Left lobe of liver (tissue), 2 donors: ENCODE measurements at regions not wholly inside any gene's neighbourhood (a gene's known extent, or its start where the extent isn't known, plus 50 kb on each side); places are given as distances from the start of the nearest gene placed in this dataset.

Source experiments
- ATAC-seq: fragments of 200-7000 bp; cut with Tn5 transposase; one replicate; pipeline ENCODE4 v1.9.1; 2020; ENCODE audit warnings: mild to moderate bottlenecking, moderate library complexity
- DNase-seq: peaks from one replicate; pipeline ENCODE4 v3.0.0-alpha.2; 2020; ENCODE audit warnings: low spot score
- donor health status: DM: no; HTN: no; CAD: no; lungs with moderate emphysema.
- donor health status: DM: no; HTN: yes; CAD: no.

GRCh38 chr15:98380721-98381120 lies 267.6 kb upstream of the IGF1R start:
- ATAC-seq (no peak), DNase-seq (no peak)

DNA sequence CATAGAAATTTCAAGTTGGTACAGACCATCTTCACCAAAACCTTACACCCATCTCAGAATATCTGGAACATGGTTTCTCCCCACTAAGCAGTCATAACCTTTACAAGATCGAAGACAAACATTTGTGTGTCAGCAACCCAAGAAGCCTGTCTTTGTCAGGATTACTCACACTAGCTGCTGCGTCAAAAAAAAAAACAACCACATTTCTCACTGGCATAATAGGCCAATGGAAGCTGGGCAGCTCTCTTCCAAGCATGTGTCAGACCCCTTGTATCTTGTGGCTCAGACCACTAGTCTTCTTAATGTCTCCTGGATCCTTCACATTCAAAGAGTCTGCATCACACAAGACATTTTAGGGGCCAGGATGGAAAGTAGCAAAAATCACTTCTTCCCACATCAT lies 266.9 kb upstream of the IGF1R start:
- no peak for ATAC-seq
- no peak for DNase-seq

DNA sequence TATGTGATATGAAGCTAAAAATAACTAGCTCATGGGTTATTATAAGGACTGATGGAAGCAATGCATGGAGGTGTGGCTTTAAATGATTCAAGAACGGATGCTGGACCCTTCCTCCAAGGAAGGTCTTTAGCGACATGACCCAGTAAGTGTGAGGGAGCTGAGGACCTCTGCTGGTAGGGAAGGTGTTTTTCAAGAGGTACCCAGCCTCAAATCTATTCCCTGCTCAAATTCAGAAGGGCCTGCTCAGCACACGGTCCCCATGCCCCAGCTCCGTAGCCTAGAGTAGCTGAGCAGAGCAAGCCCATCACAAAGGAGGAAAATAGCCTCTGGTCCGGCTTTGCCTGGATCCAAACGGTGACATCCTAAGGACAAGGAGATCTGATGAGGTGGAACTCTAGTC lies 266.2 kb upstream of the IGF1R start:
- DNase-seq, result no peak
- no peak for ATAC-seq

DNA sequence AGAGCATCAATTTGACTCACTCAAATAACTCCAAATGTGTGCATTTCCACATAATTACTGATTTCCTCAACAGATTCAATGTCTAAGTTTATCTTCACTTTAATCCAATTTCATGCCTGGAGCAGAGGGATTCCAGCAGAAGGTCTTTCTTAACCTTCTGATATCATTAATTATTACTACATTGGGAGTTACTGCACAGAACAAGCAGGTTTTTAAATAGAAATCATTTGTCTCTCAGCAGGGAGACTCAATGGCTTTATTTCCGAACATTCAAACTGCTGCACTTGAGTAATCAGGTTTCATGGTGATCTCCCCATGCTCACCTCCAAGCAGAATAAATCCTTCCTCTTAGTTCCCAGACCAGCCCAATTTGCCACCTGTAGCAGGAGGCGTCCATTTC lies 264.8 kb upstream of the IGF1R start:
- DNase-seq (no peak), ATAC-seq (no peak)

DNA sequence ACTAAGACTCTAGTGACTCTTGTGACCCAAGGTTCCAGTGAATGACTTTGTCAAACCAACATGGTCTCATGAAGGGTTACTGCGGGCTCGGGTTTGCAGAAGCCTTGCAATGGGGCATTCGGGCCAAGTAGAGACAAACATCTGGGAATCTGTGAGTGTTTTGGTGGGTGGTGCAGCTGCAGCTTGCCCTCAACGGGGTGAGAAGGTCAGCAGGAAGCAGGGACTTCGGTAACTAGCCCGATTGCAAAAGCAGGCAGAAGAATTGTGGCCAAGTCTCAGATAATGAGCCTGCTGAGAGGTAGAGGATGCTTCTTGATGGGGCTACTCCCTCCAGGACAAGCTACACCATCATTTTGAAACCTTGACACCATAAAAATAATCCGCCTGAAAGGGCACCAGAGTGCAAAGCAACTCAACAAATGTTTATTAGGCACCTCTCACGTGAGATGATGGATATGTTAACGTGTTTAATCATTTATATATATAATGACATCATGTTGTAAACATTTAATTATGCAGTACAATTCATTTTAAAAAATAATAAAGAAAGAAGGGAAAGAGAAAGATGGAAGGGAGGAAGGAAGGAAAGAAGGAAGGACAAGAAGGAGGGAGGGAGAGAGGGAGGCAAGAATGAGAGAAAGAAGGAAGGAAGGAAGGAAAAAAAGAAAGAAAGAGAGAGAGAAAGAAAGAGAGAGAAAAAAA lies 263.9 kb upstream of the IGF1R start:
- no peak for ATAC-seq
- no peak for DNase-seq

DNA sequence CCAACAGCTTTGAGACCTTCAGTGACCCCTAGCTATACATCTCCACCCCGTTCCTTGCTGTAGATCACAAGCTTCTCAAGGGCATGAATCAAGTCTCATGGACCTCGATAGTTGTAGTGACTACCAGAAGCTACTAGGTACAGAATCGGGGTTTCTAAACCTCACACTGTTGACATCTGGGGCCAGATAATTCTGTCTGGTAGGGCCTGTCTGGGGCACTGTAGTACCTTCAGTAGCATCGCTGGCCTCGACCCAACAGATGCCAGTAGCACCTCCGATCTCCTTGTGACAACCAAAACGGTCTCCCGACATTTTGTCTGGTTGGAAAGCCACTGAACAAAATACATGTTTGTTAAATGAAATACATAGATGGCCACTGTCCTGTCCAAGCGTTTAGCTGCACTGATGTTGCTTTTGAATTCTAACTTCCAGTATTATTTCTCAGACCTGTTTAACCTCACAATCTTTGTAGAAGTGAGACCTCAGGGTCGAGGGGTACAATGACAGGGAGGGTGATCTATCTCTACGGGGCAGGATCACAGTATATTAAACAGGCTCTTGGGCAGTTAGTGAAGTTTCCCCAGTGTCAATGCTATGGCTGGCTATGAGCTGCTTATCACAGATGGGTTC lies 262.5 kb upstream of the IGF1R start:
- no peak for ATAC-seq
- no peak for DNase-seq

DNA sequence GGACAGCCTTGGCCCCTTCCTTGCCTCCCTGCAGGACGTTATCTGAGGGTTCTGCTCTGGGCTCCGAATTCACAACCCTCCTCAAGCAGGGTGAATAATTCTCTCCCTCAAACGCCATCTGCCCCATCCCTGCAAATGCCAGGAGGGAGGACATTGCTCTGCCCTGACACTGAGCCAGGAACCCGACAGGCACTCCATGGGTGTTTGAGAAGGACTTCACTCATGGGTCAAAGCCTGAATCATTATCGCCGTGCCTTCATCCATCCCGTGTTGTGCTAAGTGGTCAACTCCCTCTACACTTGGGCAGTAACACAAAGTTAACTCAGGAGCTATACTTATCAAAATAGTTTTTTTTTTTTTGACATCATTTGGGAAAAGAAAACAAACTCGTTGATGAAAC lies 261.8 kb upstream of the IGF1R start:
- ATAC-seq (no peak), DNase-seq (no peak)

DNA sequence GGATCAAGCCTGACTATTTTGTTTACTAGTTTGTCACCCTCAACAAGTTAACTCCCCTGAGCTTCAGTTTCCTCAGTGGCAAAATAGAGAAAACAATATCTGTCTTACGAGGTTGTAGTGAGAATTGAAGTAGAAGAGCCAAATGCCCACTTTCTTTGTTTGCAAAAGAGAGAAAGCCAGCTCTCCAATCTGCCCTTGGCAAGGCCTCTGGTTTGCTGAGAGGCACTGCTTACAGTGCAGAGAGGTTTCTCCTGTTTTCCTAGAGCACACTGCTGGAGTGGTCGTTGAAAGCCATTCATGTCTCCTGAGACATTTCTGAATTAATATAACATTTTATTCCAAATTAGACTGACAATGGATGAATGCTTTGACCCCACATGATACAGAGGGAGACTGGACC lies 260.5 kb upstream of the IGF1R start:
- DNase-seq, result no peak
- no peak for ATAC-seq

DNA sequence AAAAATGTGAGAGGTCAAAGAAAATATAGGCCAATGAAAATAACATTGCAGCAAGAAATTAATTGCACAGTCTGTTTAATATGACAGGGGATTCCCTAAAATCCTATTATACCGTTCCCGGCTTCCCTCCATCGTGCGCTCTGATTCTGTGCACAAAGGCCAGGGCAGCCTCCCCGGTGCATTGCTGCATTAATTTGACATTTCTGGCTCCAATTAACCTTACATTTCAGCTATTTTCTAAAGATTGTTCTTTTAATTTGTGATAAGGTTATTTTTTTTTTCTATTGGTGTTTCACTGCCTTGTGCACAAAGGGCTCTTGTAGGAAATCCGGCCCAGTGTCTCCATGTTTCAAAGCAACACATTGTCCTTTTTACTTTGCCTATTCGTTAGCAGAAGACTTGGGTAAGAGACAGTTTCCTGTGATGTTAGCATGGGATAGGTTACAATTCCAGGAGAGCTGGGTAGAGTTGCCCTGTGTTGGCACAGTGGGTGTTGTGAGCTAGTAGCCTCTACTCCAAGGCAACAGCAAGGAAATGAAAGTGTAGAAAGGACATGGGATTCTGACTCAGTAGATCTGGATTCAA lies 257.3 kb upstream of the IGF1R start:
- ATAC-seq, result no peak
- no peak for DNase-seq

GRCh38 chr15:98391568-98391967 lies 256.8 kb upstream of the IGF1R start:
- DNase-seq (no peak), ATAC-seq (no peak)

- no peak for ATAC-seq
Measured at GRCh38 chr15:98393471-98393870, 254.9 kb upstream of the IGF1R start.

GRCh38 chr15:98394546-98394945 lies 253.8 kb upstream of the IGF1R start:
- ATAC-seq (no peak), DNase-seq (no peak)

More at GRCh38 chr15:98393471-98393870, 254.9 kb upstream of the IGF1R start:
- no peak for DNase-seq

DNA sequence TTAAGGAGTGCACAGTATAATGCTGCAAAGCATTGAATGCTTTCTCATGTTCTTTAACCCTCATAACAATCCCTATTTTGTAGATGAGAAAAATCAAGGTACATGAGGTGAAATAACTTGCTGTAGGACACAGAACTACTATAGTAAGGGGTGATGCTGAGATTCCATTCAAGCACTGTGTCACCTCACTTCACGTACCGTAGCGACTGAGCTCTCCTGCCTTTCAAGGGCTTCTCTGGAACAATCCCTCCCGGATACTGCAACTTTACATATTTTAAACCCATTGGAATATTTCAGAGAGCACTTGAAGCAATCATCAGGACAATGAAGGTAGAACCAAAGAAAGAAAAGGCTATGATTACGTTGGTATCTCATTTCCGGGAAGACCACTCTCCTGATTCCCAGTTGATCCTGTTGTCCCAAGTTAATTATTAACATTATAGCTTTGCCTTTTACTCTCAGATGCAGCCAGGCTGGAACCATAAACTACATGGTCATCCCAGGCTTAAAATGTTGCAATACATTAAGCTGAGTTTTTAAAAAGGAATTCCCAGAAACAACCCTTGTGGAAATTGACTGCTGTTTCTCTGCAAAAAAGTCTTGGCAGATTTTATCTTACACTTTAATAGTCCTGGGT lies 252.2 kb upstream of the IGF1R start:
- ATAC-seq (no peak), DNase-seq (no peak)

- ATAC-seq (no peak), DNase-seq (no peak)
Measured at GRCh38 chr15:98397419-98397818, 250.9 kb upstream of the IGF1R start.

GRCh38 chr15:98398056-98398455 lies 250.3 kb upstream of the IGF1R start:
- no peak for DNase-seq

GRCh38 chr15:98398886-98399285 lies 249.5 kb upstream of the IGF1R start:
- ATAC-seq (no peak), DNase-seq (no peak)

More at GRCh38 chr15:98398056-98398455, 250.3 kb upstream of the IGF1R start:
- no peak for ATAC-seq

- no peak for ATAC-seq
- DNase-seq, result no peak
Measured at GRCh38 chr15:98400120-98400519, 248.2 kb upstream of the IGF1R start.

DNA sequence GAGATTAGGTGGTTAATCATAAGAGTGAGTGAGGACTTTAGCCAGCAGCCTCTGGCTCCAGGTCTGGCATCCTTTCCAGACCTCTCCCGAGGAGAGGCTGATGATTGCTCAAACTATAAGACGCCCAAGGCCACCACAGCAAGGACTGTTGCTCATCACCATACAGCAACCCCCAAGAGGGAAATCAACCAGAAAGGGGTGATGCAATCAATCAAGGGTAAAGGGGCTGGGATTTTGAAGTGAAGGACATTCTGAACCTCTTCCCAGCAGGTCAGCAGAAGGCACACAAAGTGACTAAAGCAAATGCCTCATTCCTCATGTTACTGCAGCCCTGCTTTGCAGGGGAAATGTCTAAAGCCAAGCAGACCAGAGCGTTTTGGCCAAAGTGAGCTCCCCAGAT lies 247.3 kb upstream of the IGF1R start:
- DNase-seq, result no peak
- no peak for ATAC-seq

GRCh38 chr15:98402486-98402885 lies 245.9 kb upstream of the IGF1R start:
- DNase-seq (no peak), ATAC-seq (no peak)

GRCh38 chr15:98403169-98403568 lies 245.2 kb upstream of the IGF1R start:
- DNase-seq (no peak), ATAC-seq (no peak)

DNA sequence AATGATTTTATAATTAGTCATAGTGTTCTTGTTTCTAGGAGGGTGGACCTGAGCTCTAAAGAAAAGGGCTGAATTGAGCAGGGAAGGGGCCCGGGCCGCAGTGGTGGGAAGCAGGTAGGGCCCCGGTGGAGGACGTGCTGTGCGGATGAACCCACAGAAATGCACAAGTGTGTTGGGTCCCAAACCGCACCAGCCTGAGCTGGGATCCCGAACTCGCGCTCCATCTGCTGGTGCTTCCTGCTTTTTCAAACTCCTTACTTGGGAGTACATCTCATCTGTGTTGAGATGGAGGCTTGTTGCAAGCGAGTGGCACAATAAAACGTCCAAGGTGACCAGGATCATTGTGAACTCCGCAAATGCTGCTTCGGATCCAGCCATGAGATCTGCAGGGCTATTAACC lies 244.8 kb upstream of the IGF1R start:
- DNase-seq (no peak), ATAC-seq (no peak)

DNA sequence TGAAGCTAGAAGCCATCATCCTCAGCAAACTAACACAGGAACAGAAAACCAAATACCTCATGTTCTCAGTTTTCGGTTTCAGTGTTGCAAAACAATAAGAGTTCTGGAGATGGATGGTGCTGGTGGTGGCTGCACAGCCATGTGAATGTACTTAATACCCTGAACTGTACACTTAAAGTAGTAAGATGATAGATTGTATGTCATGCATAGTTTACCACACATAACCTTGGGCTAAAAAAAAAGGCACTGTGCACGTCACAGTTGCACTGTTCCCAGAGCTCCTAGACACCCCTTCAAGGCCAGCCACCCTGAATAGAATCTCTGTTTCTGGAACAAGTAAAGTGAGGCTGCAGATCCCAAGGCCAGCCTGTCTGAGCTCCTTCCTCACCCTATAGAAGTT lies 243.3 kb upstream of the IGF1R start:
- DNase-seq, result no peak
- no peak for ATAC-seq
